ENCODE measurements at regions not wholly inside any gene's neighbourhood (a gene's known extent, or its start where the extent isn't known, plus 50 kb on each side); places are given as distances from the start of the nearest gene placed in this dataset.

DNA sequence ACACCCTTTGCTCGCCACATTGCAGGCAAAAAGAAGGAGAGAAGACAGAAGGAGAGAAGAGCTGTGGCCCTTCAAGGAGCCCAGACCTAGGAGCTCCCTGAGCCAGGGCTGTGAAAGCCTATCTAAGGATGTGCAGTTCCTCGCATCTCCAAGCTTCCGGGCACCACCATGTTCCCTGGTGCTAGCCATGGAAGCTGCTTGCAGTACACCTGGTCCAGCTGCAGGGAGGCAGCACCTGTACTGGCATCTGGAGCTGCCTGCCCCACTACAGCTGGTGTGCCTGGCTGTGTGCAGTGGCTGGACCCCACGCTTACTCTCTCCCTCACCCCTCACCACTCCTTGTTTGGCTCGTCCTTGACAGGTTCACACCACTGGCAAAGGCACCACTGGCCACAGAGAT, 1111.8 kb upstream of the POT1 start:
- TF ChIP-seq POLR2A (IDR thresholded peaks at IDR 0.05) = no peak
- TF ChIP-seq, protein P1, sequence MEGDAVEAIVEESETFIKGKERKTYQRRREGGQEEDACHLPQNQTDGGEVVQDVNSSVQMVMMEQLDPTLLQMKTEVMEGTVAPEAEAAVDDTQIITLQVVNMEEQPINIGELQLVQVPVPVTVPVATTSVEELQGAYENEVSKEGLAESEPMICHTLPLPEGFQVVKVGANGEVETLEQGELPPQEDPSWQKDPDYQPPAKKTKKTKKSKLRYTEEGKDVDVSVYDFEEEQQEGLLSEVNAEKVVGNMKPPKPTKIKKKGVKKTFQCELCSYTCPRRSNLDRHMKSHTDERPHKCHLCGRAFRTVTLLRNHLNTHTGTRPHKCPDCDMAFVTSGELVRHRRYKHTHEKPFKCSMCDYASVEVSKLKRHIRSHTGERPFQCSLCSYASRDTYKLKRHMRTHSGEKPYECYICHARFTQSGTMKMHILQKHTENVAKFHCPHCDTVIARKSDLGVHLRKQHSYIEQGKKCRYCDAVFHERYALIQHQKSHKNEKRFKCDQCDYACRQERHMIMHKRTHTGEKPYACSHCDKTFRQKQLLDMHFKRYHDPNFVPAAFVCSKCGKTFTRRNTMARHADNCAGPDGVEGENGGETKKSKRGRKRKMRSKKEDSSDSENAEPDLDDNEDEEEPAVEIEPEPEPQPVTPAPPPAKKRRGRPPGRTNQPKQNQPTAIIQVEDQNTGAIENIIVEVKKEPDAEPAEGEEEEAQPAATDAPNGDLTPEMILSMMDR (IDR thresholded peaks at IDR 0.05) = no peak

Data from prostate gland (tissue), 2 donors.